ENCODE measurements at regions not wholly inside any gene's neighbourhood (a gene's known extent, or its start where the extent isn't known, plus 50 kb on each side); places are given as distances from the start of the nearest gene placed in this dataset.
A peak's percentile ranks its signal among the peaks of the same experiment; 100 is the strongest.

DNA sequence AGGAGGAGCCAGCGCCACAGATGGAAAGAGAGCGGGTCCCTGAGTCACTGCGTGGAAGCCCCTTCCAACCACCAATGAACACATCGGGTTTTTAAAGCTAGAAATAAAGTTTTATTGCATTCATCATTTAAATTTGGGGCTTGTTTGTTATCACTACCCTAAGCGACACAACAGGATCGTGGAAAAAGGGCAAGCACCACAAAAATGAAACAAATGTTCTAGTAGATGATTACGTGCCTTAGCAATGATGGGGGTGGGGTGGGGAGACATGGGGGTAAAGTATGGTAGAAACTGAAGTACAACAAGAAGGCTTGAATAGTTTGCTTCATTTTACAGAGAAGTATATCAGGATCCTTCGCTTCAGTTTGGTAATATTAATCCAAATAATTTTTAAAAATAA lies 221.6 kb upstream of the ATP10A start:
- no peak overlapping the region for H3K27ac ChIP-seq
- no peak for TF ChIP-seq KDM1A (IDR thresholded peaks at IDR 0.05; ENCODE audit: low read depth)
- TF ChIP-seq MAX (IDR thresholded peaks at IDR 0.05) = no peak
- TF ChIP-seq PBX3 (IDR thresholded peaks at IDR 0.05) = no peak
- no peak for TF ChIP-seq MAFK (IDR thresholded peaks at IDR 0.05; ENCODE audit: partially characterized antibody)
- no peak for TF ChIP-seq HMGXB4 (CRISPR knock-in tag; IDR thresholded peaks at IDR 0.05; ENCODE audit: borderline replicate concordance)
- no peak for TF ChIP-seq CHD2 (IDR thresholded peaks at IDR 0.05; ENCODE audit: low read length, partially characterized antibody)
- no peak for TF ChIP-seq E2F6 (IDR thresholded peaks at IDR 0.05; ENCODE audit: borderline replicate concordance, low read depth)
- TF ChIP-seq, protein P1, sequence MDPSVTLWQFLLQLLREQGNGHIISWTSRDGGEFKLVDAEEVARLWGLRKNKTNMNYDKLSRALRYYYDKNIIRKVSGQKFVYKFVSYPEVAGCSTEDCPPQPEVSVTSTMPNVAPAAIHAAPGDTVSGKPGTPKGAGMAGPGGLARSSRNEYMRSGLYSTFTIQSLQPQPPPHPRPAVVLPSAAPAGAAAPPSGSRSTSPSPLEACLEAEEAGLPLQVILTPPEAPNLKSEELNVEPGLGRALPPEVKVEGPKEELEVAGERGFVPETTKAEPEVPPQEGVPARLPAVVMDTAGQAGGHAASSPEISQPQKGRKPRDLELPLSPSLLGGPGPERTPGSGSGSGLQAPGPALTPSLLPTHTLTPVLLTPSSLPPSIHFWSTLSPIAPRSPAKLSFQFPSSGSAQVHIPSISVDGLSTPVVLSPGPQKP (IDR thresholded peaks at IDR 0.05; ENCODE audit: low read depth, low read length) = no peak
- TF ChIP-seq HDAC2 (IDR thresholded peaks at IDR 0.05) = no peak
- no peak for TF ChIP-seq RNF2 (IDR thresholded peaks at IDR 0.05; ENCODE audit: borderline replicate concordance, low read depth)
- TF ChIP-seq POLR2AphosphoS2 (conservative IDR thresholded peaks at IDR 0.05; ENCODE audit: low read length) = no peak
- no peak for TF ChIP-seq ZSCAN20 (CRISPR knock-in tag; IDR thresholded peaks at IDR 0.05)
- TF ChIP-seq CBX2 (IDR thresholded peaks at IDR 0.05; ENCODE audit: borderline replicate concordance, low read depth) = no peak
- TF ChIP-seq EHMT2 (IDR thresholded peaks at IDR 0.05; ENCODE audit: low read depth) = no peak
- ChIA-PET CTCF (no interaction called here), POLR2A (no interaction called here)
- no peaks in the 10 kb centered on the region for H3K9me3 ChIP-seq
- no peak overlapping the region for H3K4me3 ChIP-seq
- H3K4me1 ChIP-seq = peaks cover 8% of the 10 kb centered on the region; the same call in 1 of the 3 replicates
- no peak for DNase-seq (ENCODE audit: low read depth in 1 of 2, low spot score in 1 of 2)
- no peak for FAIRE-seq
- no peak for ATAC-seq
- 80% methylated on average over 7 of the region's 8 CpGs for WGBS (ENCODE audit: missing lambda C conversion rate)
- no peak overlapping the region for H3K4me2 ChIP-seq

DNA sequence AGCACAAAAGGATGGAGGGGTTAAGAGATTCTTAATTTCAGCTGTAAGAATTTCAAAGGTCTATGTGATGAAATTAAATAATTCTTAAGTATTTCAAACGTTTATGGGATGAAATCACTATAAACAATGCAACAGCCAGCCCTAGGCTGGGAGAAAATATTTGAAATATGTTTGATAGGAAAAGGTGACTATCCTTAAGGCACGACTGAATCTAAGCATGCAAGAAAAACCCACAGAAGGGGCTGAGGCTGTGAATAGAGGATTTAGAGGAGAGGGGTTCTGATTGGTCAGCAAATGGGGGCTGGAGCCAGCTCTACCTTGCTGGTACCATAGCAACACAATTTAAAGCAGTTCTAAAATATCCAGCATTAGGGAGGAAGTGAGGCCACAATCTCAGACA lies 220.8 kb upstream of the ATP10A start:
- POLR2A ChIA-PET = no interaction called here
- Histone ChIP-seq H3K9me3 (no peaks in the 10 kb centered on the region), H3K27ac (no peak overlapping the region), H3K4me2 (peak overlapping the region; percentile 84; the same call in 1 of the 3 replicates), H3K4me3 (no peak overlapping the region), H3K4me1 (peaks cover 8% of the 10 kb centered on the region; the same call in 1 of the 3 replicates)
- CTCF ChIA-PET = interaction anchor here (0.6 kb wide), 1 partner anchor 150 kb away, joined by 3 read pairs; no protein-coding TSS in a partner anchor
- FAIRE-seq = no peak
- DNase-seq (ENCODE audit: low read depth in 1 of 2, low spot score in 1 of 2) = no peak
- 41% methylated on average over 2 of the region's 2 CpGs for WGBS (ENCODE audit: missing lambda C conversion rate)
- ATAC-seq = no peak
- TF ChIP-seq REST (IDR thresholded peaks at IDR 0.05) = no peak
- no peak for TF ChIP-seq NFE2L2 (conservative IDR thresholded peaks at IDR 0.05; ENCODE audit: low read length)

All from A549 (cell line).